Motor neuron (in vitro differentiated cells): ENCODE measurements at regions not wholly inside any gene's neighbourhood (a gene's known extent, or its start where the extent isn't known, plus 50 kb on each side); places are given as distances from the start of the nearest gene placed in this dataset.
A peak's percentile ranks its signal among the peaks of the same experiment; 100 is the strongest.

Experiments used
- ATAC-seq, 8 experiments: fragments of 200-7000 bp; cut with Tn5 transposase; replicated peaks in 6 of 8; 2 replicates each; pipeline ENCODE4 v1.8.0; 2021; ENCODE audit warnings: mild to moderate bottlenecking in 8 of 8, moderate library complexity in 8 of 8
- H3K27ac ChIP-seq, 2 donors: fragments of 250-450 bp; sonication (Bioruptor Pico); 2 replicates each; pipeline ENCODE4 v1.9.0; 2021; ENCODE audit warnings: antibody characterized with exemption in 2 of 2, mild to moderate bottlenecking in 2 of 2, moderate library complexity in 1 of 2
- H3K4me1 ChIP-seq, 2 donors: fragments of 250-450 bp; sonication (Bioruptor Pico); replicated peaks in 1 of 2; 2 replicates each; pipeline ENCODE4 v1.6.1; 2021; ENCODE audit warnings: antibody characterized with exemption in 2 of 2, mild to moderate bottlenecking in 2 of 2, moderate library complexity in 1 of 2
- H3K4me3 ChIP-seq, 5 donors: fragments of 250-450 bp; sonication (Bioruptor Pico); 2 replicates each; pipeline ENCODE4 v1.9.0; 2021; ENCODE audit warnings: antibody characterized with exemption in 5 of 5, mild to moderate bottlenecking in 5 of 5, moderate library complexity in 4 of 5
- WGBS, 10 experiments: fragments of 450-650 bp; shearing (Covaris generic); methylation state at CpG; one replicate each; pipeline ENCODE4 v1.0.0; 2022; 5-methylcytosine and 5-hydroxymethylcytosine counted together
- in situ Hi-C, 9 experiments: fragments of 400-800 bp; cut with MboI; loops; one replicate each; pipeline ENCODE4 v1.15.0; 2021; ENCODE audit warnings: low sequenced_read_pairs in 9 of 9, low pct_unique_long_range_greater_than_20kb in 2 of 9; ENCODE audit not compliant: unreplicated experiment in 9 of 9

DNA sequence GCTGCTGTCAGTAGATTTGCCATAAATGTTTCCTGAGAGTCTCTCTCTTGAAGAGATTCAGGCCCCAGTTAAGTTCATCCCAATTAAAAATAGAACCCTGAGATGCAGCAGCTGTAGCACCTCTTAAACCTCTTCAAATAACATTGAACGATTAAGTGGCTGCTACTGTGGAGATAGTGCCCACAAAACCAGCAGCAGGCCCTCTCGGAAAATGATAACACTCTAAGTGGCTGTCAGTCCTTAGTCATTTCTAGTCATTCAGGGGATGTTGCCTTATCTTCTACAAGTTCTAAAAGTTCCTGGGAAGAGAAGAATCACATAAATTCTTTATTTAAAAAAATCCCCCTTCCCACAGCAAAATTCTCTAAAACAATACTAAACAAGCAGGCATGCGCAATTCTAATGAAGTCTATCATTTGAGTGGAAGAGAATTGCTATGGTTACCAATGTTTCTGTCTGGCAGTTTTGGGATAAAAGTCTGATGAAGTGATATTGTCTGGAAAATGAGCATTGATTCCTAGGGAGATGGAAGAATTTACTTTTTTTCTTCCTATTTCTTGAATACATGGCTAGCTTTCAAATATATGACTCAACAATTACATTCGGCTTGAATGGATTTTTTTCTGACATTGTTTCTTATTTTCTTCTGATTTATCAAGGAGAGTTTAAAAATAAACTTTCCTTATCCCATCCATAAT, 131.9 kb downstream of the TRMT11 start:
- peak in 3 of 8 experiments; percentile 34 to 87 (median 86) for ATAC-seq
- Histone ChIP-seq H3K4me1 (peaks cover 3 to 9% of the 10 kb centered on the region in 2 donors), H3K27ac (no peak overlapping the region), H3K4me3 (no peak overlapping the region)
- WGBS, 10 experiments, result 0 to 100% (median 80%) methylated on average over 1 to 3 of the region's 4 CpGs; no CpG with 5 or more reads in 1 of the 10 experiments
- in situ Hi-C loops, result no loop called here

DNA sequence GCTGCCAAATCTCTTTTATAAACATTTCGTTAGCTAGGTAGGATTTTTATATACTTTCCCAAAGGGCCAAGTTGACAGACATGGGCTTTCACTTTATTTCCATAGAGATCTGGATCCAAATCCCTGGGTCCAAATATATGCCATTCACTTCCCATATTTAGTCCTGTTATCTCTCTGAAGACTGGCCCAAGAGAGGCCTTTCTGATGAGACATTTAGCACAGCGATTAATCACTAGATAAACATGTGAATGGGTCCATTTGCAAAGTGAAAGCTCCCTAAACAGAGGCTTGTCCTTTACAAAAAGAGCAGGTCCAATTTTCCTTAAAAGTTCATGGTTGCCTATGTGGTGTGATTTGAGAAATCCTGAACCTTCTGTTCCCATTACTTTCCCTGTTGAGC, 132.6 kb downstream of the TRMT11 start:
- no peak overlapping the region for H3K4me3 ChIP-seq
- in situ Hi-C loops, result no loop called here
- WGBS, 10 experiments, result 72 to 100% (median 86%) methylated on average over 1 to 2 of the region's 2 CpGs; no CpG with 5 or more reads in 2 of the 10 experiments
- no peak overlapping the region for H3K27ac ChIP-seq
- H3K4me1 ChIP-seq, result peaks cover 3 to 9% of the 10 kb centered on the region in 2 donors
- peak in 2 of 8 experiments; percentile 29 to 34 for ATAC-seq

DNA sequence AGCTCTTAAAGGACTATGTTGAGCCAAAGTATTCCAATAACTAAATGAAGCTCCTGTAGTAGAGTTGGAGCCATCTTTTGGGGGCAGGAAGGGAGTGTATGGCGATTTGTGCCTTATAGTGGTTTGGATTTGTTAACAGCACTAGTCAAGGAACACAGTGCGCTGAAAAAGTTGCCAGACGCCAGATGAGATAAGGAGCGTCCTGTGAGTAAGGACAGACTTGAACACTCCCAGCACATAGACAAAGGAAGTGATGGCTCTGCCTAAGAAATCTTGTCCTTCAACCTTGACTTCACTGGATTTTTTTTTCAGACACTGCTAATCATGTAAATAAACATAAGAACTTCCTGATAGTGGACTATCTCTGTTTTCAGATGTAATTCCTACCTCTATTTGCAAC, 136.9 kb downstream of the TRMT11 start:
- no peak for ATAC-seq
- in situ Hi-C loops, result no loop called here
- WGBS, 10 experiments, result 20 to 100% (median 94%) methylated on average over 1 to 4 of the region's 4 CpGs; no CpG with 5 or more reads in 2 of the 10 experiments
- Histone ChIP-seq H3K4me3 (no peak overlapping the region), H3K27ac (no peak overlapping the region), H3K4me1 (peaks cover under 1 to 9% of the 10 kb centered on the region in 2 donors)

DNA sequence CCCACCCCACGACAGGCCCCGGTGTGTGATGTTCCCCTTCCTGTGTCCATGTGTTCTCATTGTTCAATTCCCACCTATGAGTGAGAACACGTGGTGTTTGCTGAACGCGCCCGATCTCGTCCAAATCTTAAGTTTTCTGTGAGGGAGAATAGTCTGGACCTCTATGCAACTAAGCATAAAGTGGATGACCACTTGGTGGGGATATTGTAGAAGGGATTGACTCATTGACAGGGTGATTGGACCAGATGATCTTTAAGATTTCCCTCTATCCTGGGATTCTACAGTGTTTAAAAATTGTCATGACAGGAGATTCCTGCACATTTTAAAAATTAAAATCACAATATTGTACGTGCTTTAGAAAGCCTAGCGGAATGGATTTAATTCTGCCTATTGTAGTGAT, 141.3 kb downstream of the TRMT11 start:
- 0 to 100% (median 79%) methylated on average over 1 to 5 of the region's 9 CpGs for WGBS, 10 experiments
- Histone ChIP-seq H3K27ac (no peak overlapping the region), H3K4me3 (no peak overlapping the region), H3K4me1 (no peaks in the 10 kb centered on the region)
- no peak for ATAC-seq
- in situ Hi-C loops, result no loop called here

DNA sequence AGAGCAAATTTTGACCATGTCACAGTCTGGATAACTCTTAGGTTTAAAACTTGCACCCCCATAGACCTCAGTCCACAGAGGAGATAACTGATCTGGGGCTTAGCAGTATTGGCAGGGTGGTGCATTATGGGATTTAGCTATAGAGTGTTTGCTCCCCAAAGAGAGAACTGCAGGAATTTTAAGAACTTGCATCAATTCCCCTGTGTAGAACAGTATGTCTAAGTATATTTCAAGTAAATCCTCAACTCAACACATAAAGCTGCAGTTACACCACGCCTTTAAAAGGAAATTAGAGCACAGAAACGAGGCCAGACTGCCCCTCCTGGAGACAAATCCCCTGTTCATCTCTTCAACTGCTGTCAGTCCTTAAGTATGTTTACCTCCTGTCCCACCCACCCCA, 144.9 kb downstream of the TRMT11 start:
- no peaks in the 10 kb centered on the region for H3K4me1 ChIP-seq
- in situ Hi-C loops, result no loop called here
- ATAC-seq, result no peak
- H3K4me3 ChIP-seq, result no peak overlapping the region
- WGBS, 10 experiments, result 60 to 100% (median 80%) methylated on average over 1 to 2 of the region's 2 CpGs; no CpG with 5 or more reads in 3 of the 10 experiments
- no peak overlapping the region for H3K27ac ChIP-seq

DNA sequence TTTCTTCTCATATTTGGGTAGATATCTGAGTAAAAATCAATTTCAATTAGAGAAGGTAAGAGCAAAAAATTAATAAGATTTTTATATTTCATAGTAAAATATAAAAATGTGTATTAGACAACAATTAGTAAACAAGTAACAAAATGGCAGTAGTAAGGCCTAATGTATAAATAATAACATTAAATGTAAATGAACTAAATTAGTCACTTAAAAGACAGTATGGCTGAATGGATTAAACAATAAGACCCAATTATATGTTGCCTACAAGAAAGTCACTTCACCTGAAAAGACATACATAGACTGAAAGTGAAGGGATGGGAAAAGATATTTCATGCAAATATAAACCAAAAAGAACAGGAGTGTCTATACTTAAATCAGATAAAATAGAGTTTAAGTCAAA, 147.6 kb downstream of the TRMT11 start:
- in situ Hi-C loops, result no loop called here
- ATAC-seq, result no peak

DNA sequence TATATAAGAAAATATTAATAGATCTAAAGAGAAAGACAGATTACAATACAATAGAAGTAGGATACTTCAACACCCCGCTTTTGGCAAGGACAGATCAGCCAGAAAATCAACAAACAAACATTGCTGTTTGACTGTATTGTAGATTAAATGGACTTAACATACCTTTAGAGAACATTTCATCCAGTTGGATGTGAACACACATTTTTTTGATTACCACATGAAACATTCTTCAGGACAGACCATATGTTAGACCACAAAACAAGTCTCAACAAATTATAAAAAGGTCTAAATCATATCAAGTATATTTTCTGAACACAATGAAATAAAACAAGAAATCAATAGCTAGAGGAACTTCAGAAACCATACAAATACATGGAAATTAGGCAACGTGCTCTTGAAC, 148.2 kb downstream of the TRMT11 start:
- in situ Hi-C loops, result no loop called here
- no peak overlapping the region for H3K27ac ChIP-seq
- WGBS, 10 experiments, result 44 to 100% (median 85%) methylated on average over 1 to 2 of the region's 2 CpGs
- no peaks in the 10 kb centered on the region for H3K4me1 ChIP-seq
- H3K4me3 ChIP-seq, result no peak overlapping the region
- ATAC-seq, result no peak

More for the DNA sequence above, 147.6 kb downstream of the TRMT11 start:
- H3K4me3 ChIP-seq, result no peak overlapping the region
- no peaks in the 10 kb centered on the region for H3K4me1 ChIP-seq
- no peak overlapping the region for H3K27ac ChIP-seq

DNA sequence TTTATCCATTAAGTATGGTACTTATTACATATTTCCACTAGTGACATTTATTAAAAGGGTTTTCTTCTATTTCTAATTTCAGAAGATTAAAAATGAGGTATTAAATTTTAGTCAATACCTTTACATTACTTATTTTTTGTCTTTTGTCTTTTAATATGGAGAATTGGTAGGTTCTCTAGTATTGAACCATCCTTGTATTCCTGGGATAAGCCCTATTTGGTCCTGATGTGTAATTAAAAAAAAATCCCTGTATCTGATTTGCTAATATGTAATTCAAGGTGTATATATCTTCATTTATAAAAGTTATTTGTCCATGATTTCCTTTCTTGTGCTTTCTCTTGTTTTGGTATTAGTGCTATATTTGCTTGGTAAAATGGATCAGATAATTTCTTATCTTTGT, 153.7 kb downstream of the TRMT11 start:
- in situ Hi-C loops, result no loop called here
- ATAC-seq, result no peak
- H3K27ac ChIP-seq, result no peak overlapping the region
- peaks cover 0 to 2% of the 10 kb centered on the region in 2 donors for H3K4me1 ChIP-seq
- H3K4me3 ChIP-seq, result no peak overlapping the region

DNA sequence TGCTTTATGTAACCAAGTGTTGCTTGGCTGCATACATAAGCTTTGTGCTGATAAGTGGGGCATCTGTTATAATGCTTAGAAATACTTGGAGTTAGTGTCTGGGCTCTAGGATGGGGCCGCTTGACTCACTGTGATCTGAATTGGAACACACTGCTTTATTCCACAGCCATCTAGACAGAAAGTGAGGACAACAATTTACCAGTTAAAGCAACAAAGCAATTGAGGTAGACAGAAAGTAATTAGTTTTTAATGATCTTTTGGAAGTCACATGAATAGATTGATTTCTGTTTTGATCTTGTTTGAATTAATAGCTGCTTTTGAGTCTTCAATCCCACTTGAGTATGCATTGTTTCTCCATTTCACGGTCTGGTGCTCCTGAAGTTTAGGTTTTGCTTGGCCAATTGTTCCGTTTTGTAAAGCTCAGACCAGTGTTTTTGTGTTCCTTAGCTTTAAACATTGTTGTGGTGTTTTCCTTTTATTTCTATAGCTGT, 157.5 kb downstream of the TRMT11 start:
- 0 to 94% (median 37%) methylated on average over 1 to 3 of the region's 3 CpGs; no CpG with 5 or more reads in 2 of the 10 experiments for WGBS, 10 experiments
- Histone ChIP-seq H3K4me3 (no peak overlapping the region), H3K4me1 (peaks cover 4 to 8% of the 10 kb centered on the region in 2 donors), H3K27ac (no peak overlapping the region)
- peak in 5 of 8 experiments; percentile 93 to 95 (median 95) for ATAC-seq
- in situ Hi-C loops, result no loop called here

DNA sequence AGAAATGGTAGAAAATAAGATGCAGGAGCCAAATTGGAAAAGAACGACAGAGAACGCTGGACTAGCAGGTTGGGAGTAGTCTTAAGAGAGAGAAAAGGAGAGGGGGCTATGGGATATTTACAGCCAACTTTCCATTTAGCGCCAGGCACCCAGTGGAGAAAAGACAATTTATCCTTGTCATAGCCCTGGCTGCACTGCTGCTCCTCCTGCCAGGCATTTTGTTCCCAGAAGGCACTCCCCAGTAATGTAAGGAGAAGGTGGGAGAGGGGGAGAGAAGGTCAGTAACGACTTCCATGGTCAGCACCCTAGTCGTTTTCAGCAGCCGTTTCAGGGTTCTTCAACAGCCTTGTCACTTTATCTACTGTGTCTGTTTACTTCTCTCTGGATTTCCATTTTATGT, 159.0 kb downstream of the TRMT11 start:
- peak in 1 of 8 experiments; percentile 33 for ATAC-seq
- peaks cover 4 to 8% of the 10 kb centered on the region in 2 donors for H3K4me1 ChIP-seq
- in situ Hi-C loops, result no loop called here

DNA sequence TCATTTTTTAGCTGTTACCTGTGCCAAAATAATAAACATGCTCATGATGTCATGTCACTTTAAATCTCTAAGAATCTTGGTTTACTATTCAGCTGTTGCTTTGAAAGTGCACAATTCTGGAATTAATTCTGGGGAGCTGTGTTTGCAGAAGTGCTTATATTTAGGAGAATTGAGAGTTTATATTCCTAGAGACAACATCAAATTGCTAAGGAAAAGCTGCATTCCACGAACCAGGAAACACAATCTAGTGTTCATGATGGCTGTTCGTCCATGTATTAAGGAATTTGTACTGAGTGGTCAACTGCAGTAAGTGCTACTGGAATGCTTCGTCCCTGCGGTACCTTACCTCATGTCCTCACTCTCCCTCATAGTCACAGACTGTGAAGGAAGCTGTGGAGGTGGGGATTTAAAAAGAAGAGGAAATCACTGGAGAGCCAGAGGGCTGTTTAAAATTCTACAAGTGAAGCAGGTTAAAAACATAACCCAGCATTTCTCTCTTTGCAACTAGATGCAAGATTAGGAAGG, 161.0 kb downstream of the TRMT11 start:
- H3K27ac ChIP-seq, result no peak overlapping the region
- no peak overlapping the region for H3K4me3 ChIP-seq
- 77 to 100% (median 88%) methylated on average over 2 to 4 of the region's 4 CpGs; no CpG with 5 or more reads in 4 of the 10 experiments for WGBS, 10 experiments
- in situ Hi-C loops, result no loop called here
- H3K4me1 ChIP-seq, result peaks cover 4 to 8% of the 10 kb centered on the region in 2 donors
- ATAC-seq, result no peak

More for the DNA sequence above, 159.0 kb downstream of the TRMT11 start:
- Histone ChIP-seq H3K4me3 (no peak overlapping the region), H3K27ac (no peak overlapping the region)
- WGBS, 10 experiments, result 7 to 91% (median 27%) methylated on average over 2 to 6 of the region's 6 CpGs; no CpG with 5 or more reads in 1 of the 10 experiments

DNA sequence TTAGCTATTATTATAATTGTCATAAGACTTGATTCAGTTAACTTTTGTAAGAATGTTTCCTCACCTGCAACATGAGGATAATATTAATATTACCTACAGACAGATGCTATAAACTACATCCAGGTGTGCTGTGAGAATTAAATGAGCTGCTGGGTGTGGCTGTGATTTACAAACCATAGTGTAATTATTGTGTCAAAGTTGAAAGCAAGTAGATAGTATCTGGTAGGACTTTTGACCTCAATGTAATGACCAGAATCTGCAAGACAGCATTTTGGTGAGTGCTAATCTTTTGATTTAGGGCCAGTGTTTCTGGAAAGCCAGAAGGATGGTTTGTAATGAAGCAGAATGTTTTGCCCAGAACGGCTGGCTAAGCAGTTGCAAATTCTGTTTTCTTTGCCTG, 162.5 kb downstream of the TRMT11 start:
- Histone ChIP-seq H3K4me1 (peaks cover 4 to 8% of the 10 kb centered on the region in 2 donors), H3K4me3 (no peak overlapping the region), H3K27ac (no peak overlapping the region)
- ATAC-seq, result no peak
- in situ Hi-C loops, result no loop called here
- 50 to 100% (median 68%) methylated on average over 1 of the region's 1 CpG; no CpG with 5 or more reads in 6 of the 10 experiments for WGBS, 10 experiments

DNA sequence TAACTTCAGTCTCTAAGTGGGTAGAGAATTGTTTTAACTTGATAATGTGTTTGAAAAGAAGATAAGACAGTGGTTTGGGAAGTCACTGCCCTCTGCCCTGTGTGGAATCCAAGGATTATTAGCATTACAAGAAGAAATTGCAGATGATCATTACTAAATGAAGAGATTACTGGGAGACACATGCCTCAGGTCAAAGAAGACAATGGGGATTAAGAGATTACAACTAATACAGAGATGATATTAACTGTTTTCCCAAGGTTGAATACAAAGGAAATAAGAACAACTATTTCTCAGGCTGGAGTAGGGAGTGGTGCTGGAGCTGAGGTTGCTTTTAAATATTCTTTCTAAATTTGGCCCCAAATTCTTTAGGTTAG, 166.0 kb downstream of the TRMT11 start:
- in situ Hi-C loops, result no loop called here
- ATAC-seq, result peak in 2 of 8 experiments; percentile 18 to 22
- Histone ChIP-seq H3K4me1 (no peaks in the 10 kb centered on the region), H3K27ac (no peak overlapping the region), H3K4me3 (no peak overlapping the region)

DNA sequence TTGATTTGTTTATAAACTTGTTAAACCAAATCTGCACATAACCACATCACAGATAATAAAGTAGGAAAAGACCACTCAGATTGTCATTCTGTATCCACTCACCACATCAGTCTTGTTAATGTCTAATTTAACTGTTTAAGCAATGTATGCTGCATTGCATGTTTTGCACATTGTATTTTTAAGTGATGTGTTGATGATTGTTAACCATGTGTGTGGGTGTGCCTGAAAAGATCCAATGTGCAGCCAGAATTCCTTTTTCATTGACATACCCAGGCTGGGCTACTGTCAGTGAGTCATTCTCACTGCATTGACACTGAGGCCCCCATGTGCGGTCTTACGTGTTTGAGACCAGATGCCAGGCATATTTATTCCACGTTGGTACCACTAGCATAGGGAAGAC, 167.3 kb downstream of the TRMT11 start:
- H3K4me1 ChIP-seq, result no peaks in the 10 kb centered on the region
- in situ Hi-C loops, result no loop called here
- ATAC-seq, result peak in 4 of 8 experiments; percentile 41 to 98 (median 96)
- WGBS, 10 experiments, result 0 to 89% (median 57%) methylated on average over 1 to 3 of the region's 3 CpGs; no CpG with 5 or more reads in 1 of the 10 experiments
- no peak overlapping the region for H3K4me3 ChIP-seq
- H3K27ac ChIP-seq, result no peak overlapping the region
